GM13977 (cell line): ENCODE measurements at regions not wholly inside any gene's neighbourhood (a gene's known extent, or its start where the extent isn't known, plus 50 kb on each side); places are given as distances from the start of the nearest gene placed in this dataset.

Experiments
- DNase-seq: peaks from one replicate; pipeline ENCODE4 v3.0.0; 2012; ENCODE audit warnings: low spot score
- CTCF ChIP-seq: IDR thresholded peaks from 2 replicates; pipeline ENCODE4 v1.5.1; 2012; ENCODE audit warnings: mild to moderate bottlenecking, control low read depth; ENCODE audit not compliant: insufficient read depth; ENCODE audit errors: extremely low read depth, missing control alignments
- in situ Hi-C: fragments of 300-500 bp; cut with MboI; formaldehyde crosslinking; loops from one replicate; pipeline ENCODE4 v1.12.0; 2022; ENCODE audit warnings: low sequenced_read_pairs, low pct_unique_long_range_greater_than_20kb, mixed read lengths, inconsistent platforms; ENCODE audit not compliant: unreplicated experiment

- TF ChIP-seq CTCF, result no peak
- DNase-seq, result no peak
- in situ Hi-C loops, result no loop called here
Observed at GRCh38 chr12:68461645-68462044, 129.5 kb upstream of the MDM1 start.

- TF ChIP-seq CTCF, result no peak
- in situ Hi-C loops, result no loop called here
- no peak for DNase-seq
Observed at GRCh38 chr12:68462803-68463202, 130.6 kb upstream of the MDM1 start.

- TF ChIP-seq CTCF, result no peak
- DNase-seq, result no peak
- in situ Hi-C loops, result no loop called here
Observed at GRCh38 chr12:68465227-68465626, 133.1 kb upstream of the MDM1 start.

- TF ChIP-seq CTCF, result no peak
- in situ Hi-C loops, result no loop called here
- DNase-seq, result no peak
Observed at GRCh38 chr12:68467514-68467913, 135.4 kb upstream of the MDM1 start.

- in situ Hi-C loops, result no loop called here
Observed at GRCh38 chr12:68468036-68468435, 135.9 kb upstream of the MDM1 start.

GRCh38 chr12:68469113-68469512, 137.0 kb upstream of the MDM1 start:
- no peak for DNase-seq
- no peak for TF ChIP-seq CTCF
- in situ Hi-C loops, result no loop called here

More at GRCh38 chr12:68468036-68468435, 135.9 kb upstream of the MDM1 start:
- no peak for DNase-seq
- TF ChIP-seq CTCF, result no peak

- no peak for TF ChIP-seq CTCF
- in situ Hi-C loops, result no loop called here
- no peak for DNase-seq
Observed at GRCh38 chr12:68470664-68471328, 138.6 kb upstream of the MDM1 start.
